PC-3 (cell line): ENCODE measurements at regions not wholly inside any gene's neighbourhood (a gene's known extent, or its start where the extent isn't known, plus 50 kb on each side); places are given as distances from the start of the nearest gene placed in this dataset.

Experiments
- ATAC-seq: fragments of 200-7000 bp; cut with Tn5 transposase; 2 replicates; pipeline ENCODE4 v1.9.1; 2020; ENCODE audit warnings: mild to moderate bottlenecking, moderate library complexity
- BruUV-seq: library from RNA; stranded (reverse); fragments of 400-500 nt; replicated peaks from 2 replicates; lab custom pipeline; 2021; lab: Mats Ljungman, UMichigan
- CTCF ChIA-PET: fragments of 300-600 bp; sonication (Branson Sonifier 250); formaldehyde crosslinking; loops from one replicate; lab custom pipeline; 2022; ENCODE audit warnings: antibody characterized with exemption; lab: Charles Lee
- POLR2A ChIA-PET: fragments of 300-600 bp; sonication (Branson Sonifier 250); formaldehyde crosslinking; loops from one replicate; lab custom pipeline; 2022; ENCODE audit warnings: antibody characterized with exemption; ENCODE audit not compliant: unreplicated experiment; lab: Charles Lee
- DNase-seq: peaks from one replicate; pipeline ENCODE4 v3.0.0-alpha.2; 2015
- H2AFZ ChIP-seq: fragments of 300-600 bp; sonication (generic); 2 replicates; pipeline ENCODE4 v1.6.0; 2016; ENCODE audit warnings: antibody characterized with exemption, low read length
- H3F3A ChIP-seq: fragments of 300-600 bp; sonication (generic); one replicate; pipeline ENCODE4 v1.6.0; 2017; ENCODE audit warnings: antibody characterized with exemption, low read length, control low read depth, mild to moderate bottlenecking; ENCODE audit not compliant: unreplicated experiment
- H3K27ac ChIP-seq: fragments of 300-600 bp; sonication (generic); 2 replicates; pipeline ENCODE4 v1.5.1; 2016; ENCODE audit warnings: mild to moderate bottlenecking, low read length
- H3K27me3 ChIP-seq: fragments of 300-600 bp; sonication (generic); 2 replicates; pipeline ENCODE4 v1.6.1; 2016; ENCODE audit warnings: low read length, mixed read lengths
- H3K36me3 ChIP-seq: fragments of 300-600 bp; sonication (generic); 2 replicates; pipeline ENCODE4 v1.6.1; 2016; ENCODE audit warnings: low read depth, mixed run types, low read length, mixed read lengths
- H3K4me1 ChIP-seq: fragments of 300-600 bp; sonication (generic); 2 replicates; pipeline ENCODE4 v1.5.1; 2016; ENCODE audit warnings: low read length; ENCODE audit not compliant: insufficient read depth
- H3K4me2 ChIP-seq: fragments of 300-600 bp; sonication (generic); 2 replicates; pipeline ENCODE4 v1.6.0; 2016; ENCODE audit warnings: low read length
- H3K4me3 ChIP-seq: fragments of 300-600 bp; sonication (generic); 2 replicates; pipeline ENCODE4 v1.5.1; 2016; ENCODE audit warnings: mild to moderate bottlenecking, low read length, mixed read lengths
- H3K79me2 ChIP-seq: fragments of 300-600 bp; sonication (generic); 2 replicates; pipeline ENCODE4 v1.6.1; 2017; ENCODE audit warnings: low read length, mixed read lengths
- H3K9ac ChIP-seq: fragments of 300-600 bp; sonication (generic); 2 replicates; pipeline ENCODE4 v1.6.0; 2016; ENCODE audit warnings: mild to moderate bottlenecking, low read length
- H3K9me2 ChIP-seq: fragments of 300-600 bp; sonication (generic); replicated peaks from 2 replicates; pipeline ENCODE4 v1.6.1; 2016; ENCODE audit warnings: mixed run types, low read length, mixed read lengths
- H3K9me3 ChIP-seq: fragments of 300-600 bp; sonication (generic); 2 replicates; pipeline ENCODE4 v1.6.1; 2016; ENCODE audit warnings: low read length, mixed read lengths
- H4K20me1 ChIP-seq: fragments of 300-600 bp; sonication (generic); 2 replicates; pipeline ENCODE4 v1.6.1; 2016; ENCODE audit warnings: low read length, mixed read lengths
- EZH2 ChIP-seq: fragments of 300-600 bp; sonication (generic); IDR thresholded peaks from one replicate; pipeline ENCODE4 v1.6.1; 2017; ENCODE audit warnings: antibody characterized with exemption, mild to moderate bottlenecking, low read length; ENCODE audit not compliant: unreplicated experiment
- EZH2phosphoT487 ChIP-seq: fragments of 300-600 bp; sonication (generic); IDR thresholded peaks from 2 replicates; pipeline ENCODE4 v1.6.1; 2018; ENCODE audit warnings: mild to moderate bottlenecking, antibody characterized with exemption, low read length, borderline replicate concordance
- intact Hi-C: fragments of 100-400 bp; cut with micrococcal nuclease; formaldehyde crosslinking; loops from 2 replicates; pipeline ENCODE4 v1.9.0; 2023
- TF ChIP-seq, protein P1 (sequence below): fragments of 300-600 bp; sonication (generic); conservative IDR thresholded peaks from 2 replicates; pipeline ENCODE4 v1.5.1; 2017; ENCODE audit warnings: antibody characterized with exemption, low read depth, mild to moderate bottlenecking, low read length

DNA sequence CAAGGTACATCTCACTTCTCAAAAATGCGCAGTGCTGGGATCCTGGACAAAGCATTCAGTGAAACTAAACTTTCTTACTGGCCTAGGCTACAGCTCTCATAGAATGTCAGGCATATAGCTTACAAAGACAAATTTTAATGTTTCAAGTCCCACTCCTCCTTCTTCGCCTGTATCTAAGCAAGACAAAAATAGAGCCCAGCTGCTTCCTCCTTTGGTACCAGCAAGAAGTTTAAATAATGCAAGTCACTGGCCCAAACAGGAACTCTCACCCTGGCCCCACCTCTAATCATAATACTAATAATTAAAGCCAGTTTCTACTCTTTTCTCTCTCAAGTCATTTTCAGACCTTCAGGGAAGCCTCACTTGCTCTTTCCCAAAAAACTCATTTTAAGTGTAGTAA is 1267.9 kb downstream of the MRPL39 start:
- Histone ChIP-seq H3K4me2 (no peak overlapping the region), H4K20me1 (no peaks in the 10 kb centered on the region), H3K4me1 (no peaks in the 10 kb centered on the region), H3K9me3 (no peaks in the 10 kb centered on the region), H3K27ac (no peak overlapping the region), H3K36me3 (no peaks in the 10 kb centered on the region), H2AFZ (no peak overlapping the region), H3K27me3 (no peaks in the 10 kb centered on the region), H3F3A (no peaks in the 10 kb centered on the region), H3K9ac (no peak overlapping the region), H3K9me2 (no peaks in the 10 kb centered on the region), H3K79me2 (no peaks in the 10 kb centered on the region), H3K4me3 (no peak overlapping the region)
- intact Hi-C loops = no loop called here
- BruUV-seq = no TSS peak
- no peak for ATAC-seq
- ChIA-PET POLR2A (no interaction called here), CTCF (no interaction called here)
- no peak for DNase-seq
- TF ChIP-seq, protein P1, sequence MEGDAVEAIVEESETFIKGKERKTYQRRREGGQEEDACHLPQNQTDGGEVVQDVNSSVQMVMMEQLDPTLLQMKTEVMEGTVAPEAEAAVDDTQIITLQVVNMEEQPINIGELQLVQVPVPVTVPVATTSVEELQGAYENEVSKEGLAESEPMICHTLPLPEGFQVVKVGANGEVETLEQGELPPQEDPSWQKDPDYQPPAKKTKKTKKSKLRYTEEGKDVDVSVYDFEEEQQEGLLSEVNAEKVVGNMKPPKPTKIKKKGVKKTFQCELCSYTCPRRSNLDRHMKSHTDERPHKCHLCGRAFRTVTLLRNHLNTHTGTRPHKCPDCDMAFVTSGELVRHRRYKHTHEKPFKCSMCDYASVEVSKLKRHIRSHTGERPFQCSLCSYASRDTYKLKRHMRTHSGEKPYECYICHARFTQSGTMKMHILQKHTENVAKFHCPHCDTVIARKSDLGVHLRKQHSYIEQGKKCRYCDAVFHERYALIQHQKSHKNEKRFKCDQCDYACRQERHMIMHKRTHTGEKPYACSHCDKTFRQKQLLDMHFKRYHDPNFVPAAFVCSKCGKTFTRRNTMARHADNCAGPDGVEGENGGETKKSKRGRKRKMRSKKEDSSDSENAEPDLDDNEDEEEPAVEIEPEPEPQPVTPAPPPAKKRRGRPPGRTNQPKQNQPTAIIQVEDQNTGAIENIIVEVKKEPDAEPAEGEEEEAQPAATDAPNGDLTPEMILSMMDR = no peak
- TF ChIP-seq EZH2phosphoT487 = no peak

DNA sequence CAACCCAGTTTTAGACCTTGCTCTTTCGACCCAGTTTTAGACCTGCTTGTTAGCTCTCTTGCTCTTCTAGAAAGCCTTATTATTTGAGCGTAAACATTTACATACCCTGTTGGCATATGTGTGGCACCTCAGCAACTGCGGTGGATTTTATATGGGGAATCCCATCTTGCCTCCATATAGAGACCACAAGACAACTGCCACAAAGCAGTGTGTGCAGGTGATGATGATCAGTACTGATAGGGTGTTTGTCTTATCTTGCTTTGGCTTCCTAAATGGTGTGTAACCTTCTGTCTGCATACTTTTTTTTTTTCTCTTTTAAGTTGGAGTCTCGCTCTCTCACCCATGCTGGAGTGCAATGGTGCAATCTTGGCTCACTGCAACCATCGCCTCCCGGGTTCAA is 1270.8 kb downstream of the MRPL39 start:
- Histone ChIP-seq H3K9ac (no peak overlapping the region), H3K4me3 (no peak overlapping the region), H3K4me1 (no peaks in the 10 kb centered on the region), H3K9me2 (no peaks in the 10 kb centered on the region), H4K20me1 (no peaks in the 10 kb centered on the region), H3K4me2 (no peak overlapping the region), H3K27ac (no peak overlapping the region), H2AFZ (no peak overlapping the region), H3K36me3 (no peaks in the 10 kb centered on the region), H3K79me2 (no peaks in the 10 kb centered on the region), H3K9me3 (no peaks in the 10 kb centered on the region), H3K27me3 (no peaks in the 10 kb centered on the region), H3F3A (no peaks in the 10 kb centered on the region)
- ChIA-PET POLR2A (no interaction called here), CTCF (no interaction called here)
- TF ChIP-seq, protein P1 = no peak
- TF ChIP-seq EZH2phosphoT487 (no peak), EZH2 (no peak)
- DNase-seq = no peak
- intact Hi-C loops = no loop called here
- no peak for ATAC-seq
- no TSS peak for BruUV-seq

DNA sequence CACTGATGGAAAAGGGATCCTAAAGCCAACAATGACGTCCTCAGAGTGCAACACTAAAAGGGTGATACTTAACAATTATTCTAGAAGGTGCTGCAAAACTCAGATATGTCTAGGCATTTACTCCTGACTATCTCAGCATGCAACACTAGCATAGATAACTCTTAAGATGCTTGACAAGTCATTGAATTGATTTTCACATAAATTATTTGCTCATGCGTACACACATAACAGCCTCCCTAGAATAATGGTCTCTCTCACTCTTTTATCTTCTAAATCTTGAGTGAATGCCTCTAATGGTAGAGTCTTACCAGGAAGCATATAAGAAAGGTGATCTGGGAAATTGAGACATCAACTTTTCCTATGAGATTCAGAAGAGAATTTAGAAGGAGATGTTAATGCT is 1283.7 kb downstream of the MRPL39 start:
- H4K20me1 ChIP-seq = no peaks in the 10 kb centered on the region
- CTCF ChIA-PET = no interaction called here
- H3K27ac ChIP-seq = no peak overlapping the region
- H2AFZ ChIP-seq = no peak overlapping the region
- H3K4me2 ChIP-seq = no peak overlapping the region
- H3F3A ChIP-seq = no peaks in the 10 kb centered on the region
- no peak overlapping the region for H3K4me3 ChIP-seq
- peaks cover 4% of the 10 kb centered on the region; the same call in 1 of the 2 replicates for H3K9me3 ChIP-seq
- TF ChIP-seq, protein P1 = no peak
- no peak for TF ChIP-seq EZH2
- no peak for TF ChIP-seq EZH2phosphoT487
- no peaks in the 10 kb centered on the region for H3K4me1 ChIP-seq
- H3K9ac ChIP-seq = no peak overlapping the region
- intact Hi-C loops = no loop called here
- H3K27me3 ChIP-seq = no peaks in the 10 kb centered on the region
- H3K36me3 ChIP-seq = no peaks in the 10 kb centered on the region
- DNase-seq (no peak), ATAC-seq (no peak)
- POLR2A ChIA-PET = no interaction called here
- H3K9me2 ChIP-seq = no peaks in the 10 kb centered on the region
- BruUV-seq = no TSS peak
- no peaks in the 10 kb centered on the region for H3K79me2 ChIP-seq
